Glomerular endothelial cell (primary cell): ENCODE measurements at regions not wholly inside any gene's neighbourhood (a gene's known extent, or its start where the extent isn't known, plus 50 kb on each side); places are given as distances from the start of the nearest gene placed in this dataset.

Experiments
- DNase-seq: peaks from one replicate; pipeline ENCODE4 v3.0.0-alpha.2; 2011; ENCODE audit warnings: low read depth, low spot score; ENCODE audit errors: extremely low read depth

GRCh38 chr9:115643948-115644727, 509.5 kb upstream of the PAPPA start:
- no peak for DNase-seq

GRCh38 chr9:115649991-115650472, 503.6 kb upstream of the PAPPA start:
- no peak for DNase-seq

GRCh38 chr9:115650768-115651167, 502.8 kb upstream of the PAPPA start:
- no peak for DNase-seq

GRCh38 chr9:115651461-115651860, 502.1 kb upstream of the PAPPA start:
- DNase-seq: no peak

- no peak for DNase-seq
Measured at GRCh38 chr9:115653171-115653606, 500.4 kb upstream of the PAPPA start.

- no peak for DNase-seq
Measured at GRCh38 chr9:115657695-115658094, 495.9 kb upstream of the PAPPA start.

GRCh38 chr9:115665519-115665918, 488.1 kb upstream of the PAPPA start:
- DNase-seq: no peak

- DNase-seq: no peak
Measured at GRCh38 chr9:115668521-115668920, 485.1 kb upstream of the PAPPA start.

- no peak for DNase-seq
Measured at GRCh38 chr9:115671236-115671962, 482.2 kb upstream of the PAPPA start.

GRCh38 chr9:115671963-115672305, 481.7 kb upstream of the PAPPA start:
- DNase-seq: no peak

GRCh38 chr9:115672477-115673316, 480.9 kb upstream of the PAPPA start:
- no peak for DNase-seq

- DNase-seq: no peak
Measured at GRCh38 chr9:115673599-115673998, 480.0 kb upstream of the PAPPA start.

- DNase-seq: no peak
Measured at GRCh38 chr9:115674091-115674490, 479.5 kb upstream of the PAPPA start.

GRCh38 chr9:115675834-115676233, 477.8 kb upstream of the PAPPA start:
- no peak for DNase-seq

- DNase-seq: no peak
Measured at GRCh38 chr9:115680231-115680630, 473.4 kb upstream of the PAPPA start.

GRCh38 chr9:115681585-115681984, 472.0 kb upstream of the PAPPA start:
- DNase-seq: no peak

- DNase-seq: no peak
Measured at GRCh38 chr9:115686069-115686468, 467.5 kb upstream of the PAPPA start.

- DNase-seq: no peak
Measured at GRCh38 chr9:115687356-115687755, 466.2 kb upstream of the PAPPA start.

- no peak for DNase-seq
Measured at GRCh38 chr9:115689331-115689730, 464.3 kb upstream of the PAPPA start.

- no peak for DNase-seq
Measured at GRCh38 chr9:115690786-115691496, 462.6 kb upstream of the PAPPA start.

- DNase-seq: no peak
Measured at GRCh38 chr9:115691693-115692092, 461.9 kb upstream of the PAPPA start.
